Endothelial cell of umbilical vein (primary cell): ENCODE measurements at regions not wholly inside any gene's neighbourhood (a gene's known extent, or its start where the extent isn't known, plus 50 kb on each side); places are given as distances from the start of the nearest gene placed in this dataset.

Experiments used
- BruUV-seq: library from RNA; stranded (reverse); fragments of 400-500 nt; replicated peaks from 2 replicates; lab custom pipeline; 2021; lab: Mats Ljungman, UMichigan
- CTCF ChIA-PET: fragments of 300-600, 350-600 bp; sonication (Branson Sonifier 250); formaldehyde crosslinking; loops from one replicate; lab custom pipeline; 2021; ENCODE audit warnings: antibody characterized with exemption, inconsistent platforms; lab: Charles Lee
- POLR2A ChIA-PET: fragments of 300-600, 350-600 bp; sonication (Branson Sonifier 250); formaldehyde crosslinking; loops from one replicate; lab custom pipeline; 2021; ENCODE audit warnings: antibody characterized with exemption, inconsistent platforms; lab: Charles Lee
- DNase-seq: peaks from one replicate; pipeline ENCODE4 v3.0.0-alpha.2; 2011; ENCODE audit warnings: low read depth, low spot score
- FAIRE-seq: peaks from 2 replicates; lab custom pipeline; 2011; peaks lifted over from hg19 to GRCh38; lab: Jason Lieb, UNC
- H2AFZ ChIP-seq: 2 replicates; pipeline ENCODE4 v1.6.0; 2012; ENCODE audit warnings: low read depth, low read length, control low read depth, inconsistent platforms
- H3K27ac ChIP-seq: 2 replicates; pipeline ENCODE4 v1.5.1; 2011; ENCODE audit warnings: low read depth, mild to moderate bottlenecking, control low read depth, low read length, moderate library complexity; ENCODE audit not compliant: insufficient read depth
- H3K27me3 ChIP-seq, 2 experiments: 2 replicates each; pipeline versions ENCODE4 v1.6.0 to v1.6.1; 2011; ENCODE audit warnings: low read length in 2 of 2, mixed read lengths in 1 of 2; ENCODE audit not compliant: control insufficient read depth in 2 of 2, insufficient read depth in 2 of 2
- H3K36me3 ChIP-seq, 2 experiments: 2 replicates in 1 of 2; 3 replicates in 1 of 2; pipeline ENCODE4 v1.5.1; 2011; ENCODE audit warnings: low read length in 2 of 2, mild to moderate bottlenecking in 1 of 2, moderate library complexity in 1 of 2; ENCODE audit not compliant: control insufficient read depth in 2 of 2, insufficient read depth in 2 of 2; ENCODE audit errors: extremely low read depth in 1 of 2
- H3K4me1 ChIP-seq: 3 replicates; pipeline ENCODE4 v1.5.1; 2011; ENCODE audit warnings: mild to moderate bottlenecking, low read length; ENCODE audit not compliant: control insufficient read depth, insufficient read depth; ENCODE audit errors: extremely low read depth
- H3K4me2 ChIP-seq: 2 replicates; pipeline ENCODE4 v1.6.1; 2011; ENCODE audit warnings: low read length, control low read depth, mixed read lengths; ENCODE audit not compliant: insufficient read depth
- H3K4me3 ChIP-seq, 3 experiments: fragments of 200-600 bp in 1 of 3; sonication (generic), shearing (Covaris generic) in 1 of 3; replicated peaks in 1 of 3; 2 replicates each; pipeline ENCODE4 v1.5.1; 2011 to 2016; ENCODE audit warnings: control low read depth in 3 of 3, low read length in 3 of 3, mild to moderate bottlenecking in 2 of 3, inconsistent platforms in 1 of 3, low read depth in 1 of 3, moderate library complexity in 1 of 3; ENCODE audit not compliant: insufficient read depth in 1 of 3
- H3K79me2 ChIP-seq: 2 replicates; pipeline ENCODE4 v1.6.0; 2012; ENCODE audit warnings: low read length, inconsistent platforms; ENCODE audit not compliant: control insufficient read depth, insufficient read depth
- H3K9ac ChIP-seq: replicated peaks from 2 replicates; pipeline ENCODE3; 2011; ENCODE audit warnings: low read length, control low read depth; ENCODE audit not compliant: insufficient read depth; ENCODE audit errors: extremely low read depth
- H3K9me1 ChIP-seq: replicated peaks from 3 replicates; pipeline ENCODE4 v1.6.0; 2011; ENCODE audit warnings: mild to moderate bottlenecking, low read length; ENCODE audit not compliant: control insufficient read depth, insufficient read depth; ENCODE audit errors: extremely low read depth
- H3K9me3 ChIP-seq: replicated peaks from 2 replicates; pipeline ENCODE4 v1.5.1; 2012; ENCODE audit warnings: low read length, inconsistent platforms; ENCODE audit not compliant: control insufficient read depth, insufficient read depth
- H4K20me1 ChIP-seq: replicated peaks from 2 replicates; pipeline ENCODE3; 2011; ENCODE audit warnings: mild to moderate bottlenecking, low read length; ENCODE audit not compliant: control insufficient read depth, insufficient read depth; ENCODE audit errors: extremely low read depth
- CTCF ChIP-seq, 2 donors: IDR thresholded peaks; 1 replicate in 1 of 2; 2 replicates in 1 of 2; pipeline ENCODE4 v1.5.1; 2011; ENCODE audit warnings: low read length in 2 of 2, mild to moderate bottlenecking in 2 of 2, moderate library complexity in 2 of 2, control low read depth in 1 of 2, inconsistent platforms in 1 of 2, low read depth in 1 of 2; ENCODE audit not compliant: insufficient read depth in 1 of 2; ENCODE audit errors: extremely low read depth in 1 of 2
- EZH2 ChIP-seq: IDR thresholded peaks from 2 replicates; pipeline ENCODE4 v1.6.1; 2012; ENCODE audit warnings: borderline replicate concordance, low read depth, mild to moderate bottlenecking, moderate library complexity, low read length, inconsistent platforms; ENCODE audit not compliant: severe bottlenecking
- FOS ChIP-seq: IDR thresholded peaks from 2 replicates; pipeline ENCODE4 v1.6.1; 2011; ENCODE audit warnings: mild to moderate bottlenecking, low read length, moderate library complexity, borderline replicate concordance; ENCODE audit not compliant: insufficient read depth
- GATA2 ChIP-seq: IDR thresholded peaks from 2 replicates; pipeline ENCODE4 v1.7.0; 2011; ENCODE audit warnings: low read depth, mild to moderate bottlenecking, moderate library complexity, mixed read lengths, low read length; ENCODE audit not compliant: insufficient read length, insufficient read depth
- JUN ChIP-seq: IDR thresholded peaks from 2 replicates; pipeline ENCODE4 v1.6.1; 2011; ENCODE audit warnings: borderline replicate concordance, low read depth; ENCODE audit not compliant: insufficient read length, insufficient read depth
- MAX ChIP-seq: IDR thresholded peaks from 2 replicates; pipeline ENCODE4 v1.6.1; 2011; ENCODE audit not compliant: insufficient read depth, insufficient read length
- MYC ChIP-seq: IDR thresholded peaks from one replicate; pipeline ENCODE4 v1.6.1; 2011; ENCODE audit warnings: mild to moderate bottlenecking, low read depth, low read length
- POLR2A ChIP-seq: IDR thresholded peaks from 2 replicates; pipeline ENCODE4 v1.6.1; 2012; ENCODE audit warnings: low read depth, mild to moderate bottlenecking, control low read depth, low read length
- POLR2AphosphoS5 ChIP-seq: IDR thresholded peaks from 2 replicates; pipeline ENCODE4 v1.6.1; 2012; ENCODE audit warnings: low read depth, mild to moderate bottlenecking, control low read depth, low read length, moderate library complexity; ENCODE audit not compliant: insufficient read depth
- dilution Hi-C: fragments of 300-500 bp; cut with MboI; formaldehyde crosslinking; loops from one replicate; pipeline ENCODE4 v1.15.0; 2019; ENCODE audit warnings: low sequenced_read_pairs; ENCODE audit not compliant: extremely low pct_ligation_motif_present
- intact Hi-C: fragments of 100-400 bp; cut with micrococcal nuclease; formaldehyde crosslinking; loops from one replicate; pipeline ENCODE4 v1.10.0; 2022

- no peaks in the 10 kb centered on the region for H3K36me3 ChIP-seq
- ChIA-PET POLR2A (no interaction called here), CTCF (interaction anchor here (1.0 kb wide), 1 partner anchor 10 kb away, joined by 3 read pairs; no protein-coding TSS in a partner anchor)
- no peak overlapping the region for H3K4me3 ChIP-seq
- dilution Hi-C loops = no loop called here
- H3K27me3 ChIP-seq = no peaks in the 10 kb centered on the region
- no peak overlapping the region for H3K4me2 ChIP-seq
- intact Hi-C loops = no loop called here
- TF ChIP-seq CTCF (IDR thresholded peaks at IDR 0.05; ENCODE audit: extremely low read depth in 1 of 2, insufficient read depth in 1 of 2, low read depth in 1 of 2, low read length in 2 of 2) = no peak
- no peak for TF ChIP-seq JUN
- no peak for TF ChIP-seq POLR2AphosphoS5
- no peak for TF ChIP-seq MAX
- no peak for TF ChIP-seq FOS
- no peak for TF ChIP-seq GATA2
- no peak for TF ChIP-seq POLR2A
- no peak for TF ChIP-seq EZH2
- TF ChIP-seq MYC = no peak
- H3K27ac ChIP-seq = no peak overlapping the region
- DNase-seq = peak; percentile 39
- H3K79me2 ChIP-seq = no peaks in the 10 kb centered on the region
- no peaks in the 10 kb centered on the region for H3K9me3 ChIP-seq
- no peaks in the 10 kb centered on the region for H3K9me1 ChIP-seq
- no peaks in the 10 kb centered on the region for H3K4me1 ChIP-seq
- no peak for FAIRE-seq
- no peak overlapping the region for H2AFZ ChIP-seq
- H3K9ac ChIP-seq = no peak overlapping the region
- H4K20me1 ChIP-seq = no peaks in the 10 kb centered on the region
- BruUV-seq = no TSS peak
Observed at GRCh38 chr5:91235271-91235694, 147.8 kb downstream of the ARRDC3 start.
